ENCODE measurements at regions not wholly inside any gene's neighbourhood (a gene's known extent, or its start where the extent isn't known, plus 50 kb on each side); places are given as distances from the start of the nearest gene placed in this dataset.

DNA sequence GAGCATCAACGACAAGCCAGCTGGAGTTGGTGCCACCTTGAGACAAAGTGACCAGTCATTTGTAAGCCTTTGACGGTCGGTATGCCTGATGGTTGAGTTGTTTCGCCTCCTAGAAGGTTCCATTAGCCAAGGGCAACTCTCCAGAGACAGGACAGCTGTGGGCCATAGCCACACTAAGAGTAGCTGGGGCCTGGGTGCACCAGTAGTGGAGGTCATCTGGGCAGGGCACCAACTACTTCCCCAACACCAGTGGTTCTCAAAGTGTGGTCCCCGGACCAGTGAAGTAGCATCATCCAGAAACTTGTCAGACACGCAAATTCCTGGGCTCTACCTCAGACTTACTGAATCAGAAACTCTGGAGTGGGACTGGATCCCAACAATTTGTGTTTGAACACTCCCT lies 217.5 kb upstream of the TAS2R1 start:
- TF ChIP-seq, protein P1, sequence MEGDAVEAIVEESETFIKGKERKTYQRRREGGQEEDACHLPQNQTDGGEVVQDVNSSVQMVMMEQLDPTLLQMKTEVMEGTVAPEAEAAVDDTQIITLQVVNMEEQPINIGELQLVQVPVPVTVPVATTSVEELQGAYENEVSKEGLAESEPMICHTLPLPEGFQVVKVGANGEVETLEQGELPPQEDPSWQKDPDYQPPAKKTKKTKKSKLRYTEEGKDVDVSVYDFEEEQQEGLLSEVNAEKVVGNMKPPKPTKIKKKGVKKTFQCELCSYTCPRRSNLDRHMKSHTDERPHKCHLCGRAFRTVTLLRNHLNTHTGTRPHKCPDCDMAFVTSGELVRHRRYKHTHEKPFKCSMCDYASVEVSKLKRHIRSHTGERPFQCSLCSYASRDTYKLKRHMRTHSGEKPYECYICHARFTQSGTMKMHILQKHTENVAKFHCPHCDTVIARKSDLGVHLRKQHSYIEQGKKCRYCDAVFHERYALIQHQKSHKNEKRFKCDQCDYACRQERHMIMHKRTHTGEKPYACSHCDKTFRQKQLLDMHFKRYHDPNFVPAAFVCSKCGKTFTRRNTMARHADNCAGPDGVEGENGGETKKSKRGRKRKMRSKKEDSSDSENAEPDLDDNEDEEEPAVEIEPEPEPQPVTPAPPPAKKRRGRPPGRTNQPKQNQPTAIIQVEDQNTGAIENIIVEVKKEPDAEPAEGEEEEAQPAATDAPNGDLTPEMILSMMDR (IDR thresholded peaks at IDR 0.05; ENCODE audit: low read depth, low read length, missing input control): no peak
- TF ChIP-seq, protein P2, sequence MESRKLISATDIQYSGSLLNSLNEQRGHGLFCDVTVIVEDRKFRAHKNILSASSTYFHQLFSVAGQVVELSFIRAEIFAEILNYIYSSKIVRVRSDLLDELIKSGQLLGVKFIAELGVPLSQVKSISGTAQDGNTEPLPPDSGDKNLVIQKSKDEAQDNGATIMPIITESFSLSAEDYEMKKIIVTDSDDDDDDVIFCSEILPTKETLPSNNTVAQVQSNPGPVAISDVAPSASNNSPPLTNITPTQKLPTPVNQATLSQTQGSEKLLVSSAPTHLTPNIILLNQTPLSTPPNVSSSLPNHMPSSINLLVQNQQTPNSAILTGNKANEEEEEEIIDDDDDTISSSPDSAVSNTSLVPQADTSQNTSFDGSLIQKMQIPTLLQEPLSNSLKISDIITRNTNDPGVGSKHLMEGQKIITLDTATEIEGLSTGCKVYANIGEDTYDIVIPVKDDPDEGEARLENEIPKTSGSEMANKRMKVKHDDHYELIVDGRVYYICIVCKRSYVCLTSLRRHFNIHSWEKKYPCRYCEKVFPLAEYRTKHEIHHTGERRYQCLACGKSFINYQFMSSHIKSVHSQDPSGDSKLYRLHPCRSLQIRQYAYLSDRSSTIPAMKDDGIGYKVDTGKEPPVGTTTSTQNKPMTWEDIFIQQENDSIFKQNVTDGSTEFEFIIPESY (IDR thresholded peaks at IDR 0.05): no peak
- TF ChIP-seq YY1 (IDR thresholded peaks at IDR 0.05): no peak
